GM12873 (cell line): ENCODE measurements at regions not wholly inside any gene's neighbourhood (a gene's known extent, or its start where the extent isn't known, plus 50 kb on each side); places are given as distances from the start of the nearest gene placed in this dataset.

Experiments used
- TF ChIP-seq, protein P1 (sequence below): IDR thresholded peaks from 2 replicates; pipeline ENCODE4 v1.5.1; 2012; ENCODE audit warnings: low read depth, mild to moderate bottlenecking, moderate library complexity, low read length, control low read depth; ENCODE audit not compliant: insufficient read depth; ENCODE audit errors: missing control alignments

DNA sequence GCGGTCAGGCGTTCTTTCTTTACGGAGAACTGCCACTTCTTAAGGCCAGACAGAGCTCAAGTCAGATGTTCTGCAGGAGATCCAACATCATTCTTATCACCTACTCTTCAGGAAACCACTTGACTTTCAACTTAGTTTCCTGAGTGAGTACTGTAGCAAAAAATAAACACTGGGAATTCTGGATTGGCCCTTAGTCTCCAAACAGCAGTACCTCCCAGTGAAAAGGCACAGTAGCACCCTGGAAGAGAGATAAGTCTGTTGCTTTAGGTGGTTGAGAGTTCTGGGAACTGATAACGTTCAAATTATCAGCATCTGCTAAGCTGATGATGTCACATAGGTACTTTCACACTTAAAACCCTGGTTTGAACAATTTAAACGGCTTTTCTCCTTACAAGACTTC lies 971.8 kb upstream of the TENM4 start:
- TF ChIP-seq, protein P1, sequence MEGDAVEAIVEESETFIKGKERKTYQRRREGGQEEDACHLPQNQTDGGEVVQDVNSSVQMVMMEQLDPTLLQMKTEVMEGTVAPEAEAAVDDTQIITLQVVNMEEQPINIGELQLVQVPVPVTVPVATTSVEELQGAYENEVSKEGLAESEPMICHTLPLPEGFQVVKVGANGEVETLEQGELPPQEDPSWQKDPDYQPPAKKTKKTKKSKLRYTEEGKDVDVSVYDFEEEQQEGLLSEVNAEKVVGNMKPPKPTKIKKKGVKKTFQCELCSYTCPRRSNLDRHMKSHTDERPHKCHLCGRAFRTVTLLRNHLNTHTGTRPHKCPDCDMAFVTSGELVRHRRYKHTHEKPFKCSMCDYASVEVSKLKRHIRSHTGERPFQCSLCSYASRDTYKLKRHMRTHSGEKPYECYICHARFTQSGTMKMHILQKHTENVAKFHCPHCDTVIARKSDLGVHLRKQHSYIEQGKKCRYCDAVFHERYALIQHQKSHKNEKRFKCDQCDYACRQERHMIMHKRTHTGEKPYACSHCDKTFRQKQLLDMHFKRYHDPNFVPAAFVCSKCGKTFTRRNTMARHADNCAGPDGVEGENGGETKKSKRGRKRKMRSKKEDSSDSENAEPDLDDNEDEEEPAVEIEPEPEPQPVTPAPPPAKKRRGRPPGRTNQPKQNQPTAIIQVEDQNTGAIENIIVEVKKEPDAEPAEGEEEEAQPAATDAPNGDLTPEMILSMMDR = no peak

DNA sequence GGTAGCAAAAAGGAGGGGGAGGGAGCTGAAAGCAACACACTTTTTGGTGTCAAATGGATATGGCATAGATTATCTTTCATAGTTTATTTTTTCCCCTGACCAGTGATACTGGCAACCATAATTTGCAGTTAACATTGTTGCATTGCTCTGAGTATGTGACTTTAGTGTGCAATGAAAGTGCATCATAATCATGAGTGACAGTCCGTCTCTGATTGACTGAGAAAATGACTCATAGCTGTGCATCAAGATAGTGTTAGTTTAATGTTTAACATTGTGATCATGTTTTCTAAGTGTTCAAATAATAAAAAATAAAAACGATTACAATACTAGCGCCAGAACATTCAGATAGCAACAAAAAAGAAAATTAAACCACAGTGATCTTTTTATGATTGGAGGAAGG lies 952.4 kb upstream of the TENM4 start:
- TF ChIP-seq, protein P1 = no peak

DNA sequence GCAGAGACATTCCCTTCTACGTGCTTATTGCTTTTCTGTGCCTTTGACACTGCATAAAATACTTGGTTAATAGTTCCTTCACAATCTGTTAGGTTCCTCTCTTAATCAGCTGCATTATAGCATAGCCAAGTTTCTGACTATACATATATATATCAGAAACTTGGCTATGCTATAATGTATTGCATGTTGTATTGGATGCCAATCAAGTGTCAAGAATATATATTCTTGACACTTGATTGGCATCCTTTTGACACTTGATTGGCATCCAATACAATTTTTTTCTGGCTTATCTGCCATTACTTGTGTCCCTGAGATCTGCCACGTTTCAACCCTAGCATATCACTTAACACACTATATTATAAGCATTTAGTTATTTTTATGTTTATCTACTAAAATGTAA lies 949.7 kb upstream of the TENM4 start:
- TF ChIP-seq, protein P1 = no peak

DNA sequence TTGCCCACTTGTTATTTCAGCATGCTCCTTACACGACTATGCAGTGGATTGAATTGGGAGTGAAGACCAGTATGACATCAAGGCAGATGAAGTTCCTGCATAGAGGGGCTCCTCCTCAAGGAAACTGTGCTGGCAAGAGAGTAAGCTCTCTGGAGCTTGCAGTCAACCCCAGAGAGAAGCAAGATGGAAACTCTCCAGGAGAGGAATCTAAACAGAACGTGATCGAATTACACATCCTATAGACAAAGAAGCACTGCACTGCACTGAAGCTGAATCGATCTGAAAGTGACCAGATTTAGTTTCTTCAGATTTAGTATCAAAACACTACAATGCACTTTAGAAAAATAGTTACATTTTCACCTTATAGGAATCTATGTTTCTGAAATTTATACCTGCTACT lies 947.7 kb upstream of the TENM4 start:
- TF ChIP-seq, protein P1 = no peak

DNA sequence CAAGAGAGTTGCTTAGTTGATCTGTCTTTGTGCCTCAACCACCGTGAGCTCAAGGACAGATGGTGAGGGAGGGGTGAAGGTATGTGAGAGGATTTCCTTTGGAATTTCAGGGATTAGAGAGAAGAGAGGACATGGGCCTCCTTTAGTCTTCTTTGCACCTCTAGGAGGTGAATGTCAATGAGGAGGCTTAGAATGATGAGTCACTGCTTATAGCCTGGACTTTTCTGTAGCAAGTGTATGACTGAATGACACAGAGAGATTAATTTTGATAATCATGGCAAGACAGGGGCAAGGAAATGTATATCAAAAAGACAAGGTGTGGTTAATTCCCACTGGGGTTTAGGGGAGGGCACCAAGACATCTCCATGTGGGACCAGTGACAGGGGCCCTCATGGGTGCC lies 947.3 kb upstream of the TENM4 start:
- TF ChIP-seq, protein P1 = no peak

DNA sequence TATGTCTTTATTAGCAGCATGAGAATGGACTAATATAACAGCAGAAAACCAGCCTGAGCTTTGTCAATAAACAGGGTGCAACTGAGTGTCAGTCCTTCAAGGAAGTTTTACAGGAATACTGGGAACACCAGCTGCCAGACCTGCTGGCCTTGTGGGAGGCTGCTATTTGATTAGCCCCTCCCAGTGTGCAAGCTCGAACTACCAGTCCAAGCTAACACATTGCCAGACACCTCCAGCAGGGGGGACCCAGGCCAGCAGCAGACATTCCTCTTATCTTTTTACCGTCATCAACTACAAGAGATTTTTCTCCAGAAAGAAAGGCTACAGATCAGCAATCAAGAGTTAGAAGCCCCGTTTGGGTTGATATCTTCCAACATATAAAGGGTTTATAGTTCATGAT lies 942.8 kb upstream of the TENM4 start:
- TF ChIP-seq, protein P1 = peak; percentile 4

DNA sequence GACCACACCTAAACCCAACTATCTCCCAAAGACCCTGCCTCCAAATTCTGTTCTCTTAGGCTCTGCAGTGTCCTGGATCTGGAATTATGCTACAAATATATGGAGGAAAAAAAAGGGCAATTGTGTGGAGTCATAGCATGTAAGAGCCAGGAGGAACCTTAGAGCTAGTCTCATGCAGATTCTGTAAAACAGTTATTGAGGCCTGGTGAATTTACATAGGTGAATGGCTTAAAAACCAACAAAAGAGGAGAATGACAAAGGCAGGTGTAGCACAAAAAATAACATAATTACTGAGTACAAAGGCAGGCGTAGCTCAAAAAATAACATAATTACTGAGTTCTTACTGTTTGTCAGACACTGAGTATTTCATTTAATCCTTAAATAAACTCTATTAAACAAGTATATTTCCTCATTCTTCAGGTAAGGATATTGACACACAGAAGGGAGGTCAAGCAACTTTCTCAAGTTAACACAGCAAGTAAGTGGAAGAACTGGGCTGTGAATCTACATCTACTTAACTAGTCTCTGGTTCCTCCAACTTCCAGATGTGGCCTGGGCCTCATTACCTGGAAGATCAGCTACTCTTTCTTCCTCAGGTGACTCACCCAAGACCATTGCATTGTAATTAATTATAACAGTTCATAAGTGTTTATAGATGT lies 938.9 kb upstream of the TENM4 start:
- TF ChIP-seq, protein P1 = no peak
